ENCODE measurements at regions not wholly inside any gene's neighbourhood (a gene's known extent, or its start where the extent isn't known, plus 50 kb on each side); places are given as distances from the start of the nearest gene placed in this dataset.

DNA sequence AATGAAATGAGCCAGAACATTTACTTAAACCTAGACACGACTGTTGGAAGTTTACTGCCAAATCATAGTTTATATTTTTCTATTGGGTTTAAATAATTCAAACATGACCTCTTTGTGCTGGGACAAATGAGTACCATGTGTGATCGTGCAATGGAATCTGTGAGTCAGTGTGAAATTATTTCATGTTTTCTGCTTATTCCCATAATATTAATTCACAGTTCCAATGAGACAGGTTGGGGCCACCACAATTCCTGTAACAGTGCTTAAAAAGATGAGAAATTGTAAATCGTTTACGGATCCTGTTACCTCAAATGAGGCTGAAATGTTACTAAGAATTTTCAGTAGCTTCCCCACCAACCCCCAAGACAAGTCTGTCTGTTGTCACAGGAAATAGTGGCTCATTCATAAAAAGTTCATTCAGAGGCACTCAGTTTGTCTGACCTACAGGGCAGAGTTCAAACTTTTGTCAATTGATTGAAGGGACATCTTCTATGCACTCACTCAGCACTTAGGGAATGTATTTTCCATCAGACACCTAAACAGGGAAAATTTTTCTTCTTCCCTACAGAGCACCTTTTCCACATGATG lies 563.9 kb upstream of the ADAMTS16 start:
- Histone ChIP-seq H3K4me3 (ENCODE audit: low read length) (no peak overlapping the region), H3K9ac (ENCODE audit: extremely low read depth, low read length, poor library complexity, severe bottlenecking) (no peak overlapping the region), H3K4me1 (ENCODE audit: control insufficient read depth, insufficient read depth, low read length) (no peaks in the 10 kb centered on the region), H3K27ac (ENCODE audit: low read depth, low read length) (peak overlapping the region; percentile 2), H3K36me3 (ENCODE audit: control insufficient read depth, insufficient read depth, low read length) (no peaks in the 10 kb centered on the region), H3K9me3 (ENCODE audit: control insufficient read depth, low read length) (no peaks in the 10 kb centered on the region), H3K27me3 (ENCODE audit: control insufficient read depth, insufficient read depth, low read length, poor library complexity, severe bottlenecking) (no peaks in the 10 kb centered on the region)
- H3K4me1 Mint-ChIP-seq, result peaks cover 2% of the 10 kb centered on the region
- TF ChIP-seq, protein P1, sequence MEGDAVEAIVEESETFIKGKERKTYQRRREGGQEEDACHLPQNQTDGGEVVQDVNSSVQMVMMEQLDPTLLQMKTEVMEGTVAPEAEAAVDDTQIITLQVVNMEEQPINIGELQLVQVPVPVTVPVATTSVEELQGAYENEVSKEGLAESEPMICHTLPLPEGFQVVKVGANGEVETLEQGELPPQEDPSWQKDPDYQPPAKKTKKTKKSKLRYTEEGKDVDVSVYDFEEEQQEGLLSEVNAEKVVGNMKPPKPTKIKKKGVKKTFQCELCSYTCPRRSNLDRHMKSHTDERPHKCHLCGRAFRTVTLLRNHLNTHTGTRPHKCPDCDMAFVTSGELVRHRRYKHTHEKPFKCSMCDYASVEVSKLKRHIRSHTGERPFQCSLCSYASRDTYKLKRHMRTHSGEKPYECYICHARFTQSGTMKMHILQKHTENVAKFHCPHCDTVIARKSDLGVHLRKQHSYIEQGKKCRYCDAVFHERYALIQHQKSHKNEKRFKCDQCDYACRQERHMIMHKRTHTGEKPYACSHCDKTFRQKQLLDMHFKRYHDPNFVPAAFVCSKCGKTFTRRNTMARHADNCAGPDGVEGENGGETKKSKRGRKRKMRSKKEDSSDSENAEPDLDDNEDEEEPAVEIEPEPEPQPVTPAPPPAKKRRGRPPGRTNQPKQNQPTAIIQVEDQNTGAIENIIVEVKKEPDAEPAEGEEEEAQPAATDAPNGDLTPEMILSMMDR (conservative IDR thresholded peaks at IDR 0.05), result no peak
- no peak for DNase-seq
- H3K36me3 Mint-ChIP-seq (ENCODE audit: low read depth), result no peaks in the 10 kb centered on the region
- no peak overlapping the region for H3K27ac Mint-ChIP-seq
- no peaks in the 10 kb centered on the region for H3K27me3 Mint-ChIP-seq (ENCODE audit: insufficient read depth)
- H3K4me3 Mint-ChIP-seq, result no peak overlapping the region
- peaks cover 8% of the 10 kb centered on the region for H3K9me3 Mint-ChIP-seq
- WGBS, 2 experiments (ENCODE audit: insufficient coverage in 1 of 2, insufficient read length in 1 of 2), result 73 to 91% methylated on average over 2 to 4 of the region's 4 CpGs

- Mint-ChIP-seq H3K4me1 (no peaks in the 10 kb centered on the region), H3K4me3 (no peak overlapping the region), H3K27ac (no peak overlapping the region), H3K9me3 (peaks cover 6% of the 10 kb centered on the region), H3K27me3 (ENCODE audit: insufficient read depth) (no peaks in the 10 kb centered on the region), H3K36me3 (ENCODE audit: low read depth) (no peaks in the 10 kb centered on the region)
- no peak for DNase-seq
- H3K4me3 ChIP-seq (ENCODE audit: low read length), result no peak overlapping the region
- H3K27me3 ChIP-seq (ENCODE audit: control insufficient read depth, insufficient read depth, low read length, poor library complexity, severe bottlenecking), result no peaks in the 10 kb centered on the region
- peak overlapping the region; percentile 41 for H3K27ac ChIP-seq (ENCODE audit: low read depth, low read length)
- 88 to 90% methylated on average over 14 of the region's 14 CpGs for WGBS, 2 experiments (ENCODE audit: insufficient coverage in 1 of 2, insufficient read length in 1 of 2)
- H3K9ac ChIP-seq (ENCODE audit: extremely low read depth, low read length, poor library complexity, severe bottlenecking), result no peak overlapping the region
- H3K4me1 ChIP-seq (ENCODE audit: control insufficient read depth, insufficient read depth, low read length), result no peaks in the 10 kb centered on the region
- TF ChIP-seq, protein P1 (conservative IDR thresholded peaks at IDR 0.05), result no peak
- H3K36me3 ChIP-seq (ENCODE audit: control insufficient read depth, insufficient read depth, low read length), result no peaks in the 10 kb centered on the region
- no peaks in the 10 kb centered on the region for H3K9me3 ChIP-seq (ENCODE audit: control insufficient read depth, low read length)
Observed at GRCh38 chr5:4576908-4577307, 563.2 kb upstream of the ADAMTS16 start.

DNA sequence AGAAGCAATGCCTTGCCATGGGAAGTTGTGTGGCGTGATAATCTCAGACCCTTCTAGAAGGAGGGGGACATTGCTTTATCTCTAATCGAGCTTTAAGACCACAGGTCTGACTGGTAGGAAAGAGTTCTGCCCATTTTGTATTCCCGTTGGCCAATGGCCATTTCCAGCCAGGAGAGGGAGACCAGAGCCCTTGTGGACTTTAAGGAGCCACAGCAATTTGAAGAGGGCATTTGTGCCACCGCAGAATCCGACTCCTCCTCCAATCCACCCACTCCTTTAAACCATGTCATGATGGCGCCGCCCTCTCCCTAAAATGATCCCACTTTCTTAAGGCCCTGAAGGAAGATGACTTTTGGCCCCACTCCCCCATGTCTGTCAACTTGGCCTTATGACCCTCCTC lies 560.5 kb upstream of the ADAMTS16 start:
- TF ChIP-seq, protein P1 (conservative IDR thresholded peaks at IDR 0.05), result peak; percentile 55
- no peaks in the 10 kb centered on the region for H3K36me3 Mint-ChIP-seq (ENCODE audit: low read depth)
- no peak overlapping the region for H3K9ac ChIP-seq (ENCODE audit: extremely low read depth, low read length, poor library complexity, severe bottlenecking)
- H3K36me3 ChIP-seq (ENCODE audit: control insufficient read depth, insufficient read depth, low read length), result no peaks in the 10 kb centered on the region
- H3K4me1 Mint-ChIP-seq, result no peaks in the 10 kb centered on the region
- H3K9me3 Mint-ChIP-seq, result no peaks in the 10 kb centered on the region
- H3K27me3 ChIP-seq (ENCODE audit: control insufficient read depth, insufficient read depth, low read length, poor library complexity, severe bottlenecking), result no peaks in the 10 kb centered on the region
- peak; percentile 51 for DNase-seq
- H3K27ac Mint-ChIP-seq, result no peak overlapping the region
- no peak overlapping the region for H3K4me3 ChIP-seq (ENCODE audit: low read length)
- no peaks in the 10 kb centered on the region for H3K4me1 ChIP-seq (ENCODE audit: control insufficient read depth, insufficient read depth, low read length)
- WGBS, 2 experiments (ENCODE audit: insufficient coverage in 1 of 2, insufficient read length in 1 of 2), result 90 to 96% methylated on average over 4 to 7 of the region's 7 CpGs
- H3K27me3 Mint-ChIP-seq (ENCODE audit: insufficient read depth), result no peaks in the 10 kb centered on the region
- H3K27ac ChIP-seq (ENCODE audit: low read depth, low read length), result no peak overlapping the region
- no peaks in the 10 kb centered on the region for H3K9me3 ChIP-seq (ENCODE audit: control insufficient read depth, low read length)
- no peak overlapping the region for H3K4me3 Mint-ChIP-seq

All from endodermal cell (in vitro differentiated cells).